NT2/D1 (cell line): ENCODE measurements at regions not wholly inside any gene's neighbourhood (a gene's known extent, or its start where the extent isn't known, plus 50 kb on each side); places are given as distances from the start of the nearest gene placed in this dataset.

Experiments
- DNase-seq: peaks from one replicate; pipeline ENCODE4 v3.0.0-alpha.2; 2011; ENCODE audit warnings: low read depth, low spot score
- H3K27me3 ChIP-seq: 2 replicates; pipeline ENCODE4 v1.6.0; 2011; ENCODE audit warnings: mild to moderate bottlenecking; ENCODE audit not compliant: insufficient read length, insufficient read depth
- H3K36me3 ChIP-seq: 2 replicates; pipeline ENCODE4 v1.6.1; 2011; ENCODE audit warnings: mild to moderate bottlenecking, low read length, mixed read lengths; ENCODE audit not compliant: insufficient read depth, insufficient read length
- H3K4me1 ChIP-seq: 2 replicates; pipeline ENCODE4 v1.5.1; 2011; ENCODE audit not compliant: insufficient read depth, insufficient read length
- H3K4me3 ChIP-seq: 2 replicates; pipeline ENCODE4 v1.5.1; 2011; ENCODE audit warnings: low read depth; ENCODE audit not compliant: insufficient read length
- H3K9ac ChIP-seq: 2 replicates; pipeline ENCODE4 v1.6.0; 2011; ENCODE audit warnings: low read depth; ENCODE audit not compliant: insufficient read length
- H3K9me3 ChIP-seq: 2 replicates; pipeline ENCODE4 v1.5.1; 2011; ENCODE audit warnings: mild to moderate bottlenecking, low read length; ENCODE audit not compliant: insufficient read depth
- SUZ12 ChIP-seq: IDR thresholded peaks from 2 replicates; pipeline ENCODE4 v1.6.1; 2011; ENCODE audit not compliant: insufficient read length, insufficient read depth; ENCODE audit errors: extremely low read depth
- YY1 ChIP-seq: IDR thresholded peaks from 2 replicates; pipeline ENCODE4 v1.6.1; 2011; ENCODE audit not compliant: insufficient read length, insufficient read depth
- ZNF274 ChIP-seq: IDR thresholded peaks from 2 replicates; pipeline ENCODE4 v1.6.1; 2011; ENCODE audit warnings: mild to moderate bottlenecking, low read depth, low read length

DNA sequence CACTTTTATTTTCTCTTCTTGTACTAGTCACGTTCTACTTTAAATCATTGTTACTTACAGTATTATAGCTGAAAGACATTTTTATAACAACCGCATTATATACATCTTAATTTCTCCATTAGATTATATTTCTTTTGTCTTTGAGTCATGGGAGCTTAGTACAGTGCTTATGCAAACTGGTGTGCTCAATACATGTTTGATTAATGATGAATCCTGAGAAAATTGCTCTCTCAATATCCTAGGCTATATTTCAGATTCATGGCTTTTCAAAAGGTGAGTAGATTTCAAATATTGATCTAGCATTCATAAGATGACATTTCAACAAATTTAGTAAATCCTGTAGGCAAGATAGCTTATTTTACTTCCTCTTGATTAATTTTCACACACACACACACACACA, 102.2 kb upstream of the FST start:
- H3K27me3 ChIP-seq = no peaks in the 10 kb centered on the region
- no peak overlapping the region for H3K4me3 ChIP-seq
- no peak for DNase-seq
- no peaks in the 10 kb centered on the region for H3K4me1 ChIP-seq
- no peaks in the 10 kb centered on the region for H3K36me3 ChIP-seq
- TF ChIP-seq SUZ12 (no peak), YY1 (no peak), ZNF274 (no peak)
- no peaks in the 10 kb centered on the region for H3K9me3 ChIP-seq
- H3K9ac ChIP-seq = no peak overlapping the region

GRCh38 chr5:53378590-53379247, 101.7 kb upstream of the FST start:
- Histone ChIP-seq H3K36me3 (no peaks in the 10 kb centered on the region), H3K27me3 (no peaks in the 10 kb centered on the region), H3K9me3 (no peaks in the 10 kb centered on the region), H3K4me3 (no peak overlapping the region), H3K9ac (no peak overlapping the region), H3K4me1 (no peaks in the 10 kb centered on the region)
- no peak for DNase-seq
- no peak for TF ChIP-seq ZNF274
- TF ChIP-seq YY1 = no peak
- no peak for TF ChIP-seq SUZ12

DNA sequence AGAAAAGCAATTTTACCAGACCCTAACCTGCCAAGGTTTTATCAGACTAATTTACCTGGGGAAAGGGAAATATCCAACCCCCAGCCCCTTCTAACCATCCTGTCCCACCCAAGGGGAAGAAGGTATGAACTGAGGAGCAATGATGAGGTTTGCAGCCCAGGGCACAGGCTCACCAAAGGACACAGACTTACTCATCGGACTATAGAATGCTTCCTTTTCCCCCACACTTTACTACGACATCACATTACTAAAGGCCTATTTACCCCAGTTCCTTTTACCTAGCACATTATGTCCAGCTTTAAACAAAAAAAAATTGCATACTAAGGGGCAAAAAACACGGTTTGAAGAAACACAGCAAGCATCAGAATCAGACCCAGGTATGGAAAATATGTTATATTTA, 94.1 kb upstream of the FST start:
- no peaks in the 10 kb centered on the region for H3K4me1 ChIP-seq

DNA sequence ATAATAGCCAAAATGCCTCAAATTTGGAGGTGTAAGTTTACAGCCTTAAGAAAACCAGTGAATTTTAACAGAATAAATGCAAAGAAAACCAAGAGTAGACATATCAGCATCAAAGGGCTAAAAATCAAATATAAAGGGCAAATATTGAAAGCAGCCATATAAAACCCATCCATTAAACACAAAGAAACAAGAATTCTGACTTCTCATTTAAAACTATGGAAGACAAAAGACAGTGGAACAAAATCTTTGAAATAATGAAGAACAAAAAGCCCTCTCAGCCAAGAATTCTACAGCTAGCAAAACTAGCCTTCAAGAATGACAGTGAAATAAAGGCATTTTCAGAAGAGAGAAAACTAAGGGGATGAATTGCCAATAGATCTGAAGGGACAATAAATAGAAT, 91.3 kb upstream of the FST start:
- H3K4me3 ChIP-seq = no peak overlapping the region
- no peaks in the 10 kb centered on the region for H3K27me3 ChIP-seq
- H3K4me1 ChIP-seq = no peaks in the 10 kb centered on the region
- peaks cover 11% of the 10 kb centered on the region; the same call in 1 of the 2 replicates for H3K9me3 ChIP-seq
- no peak for TF ChIP-seq YY1
- TF ChIP-seq SUZ12 = no peak
- TF ChIP-seq ZNF274 = no peak
- DNase-seq = no peak
- no peak overlapping the region for H3K9ac ChIP-seq
- no peaks in the 10 kb centered on the region for H3K36me3 ChIP-seq

More for the DNA sequence above, 94.1 kb upstream of the FST start:
- Histone ChIP-seq H3K36me3 (no peaks in the 10 kb centered on the region), H3K4me3 (no peak overlapping the region), H3K9me3 (peaks cover 11% of the 10 kb centered on the region; the same call in 1 of the 2 replicates), H3K27me3 (no peaks in the 10 kb centered on the region), H3K9ac (no peak overlapping the region)
- no peak for DNase-seq
- TF ChIP-seq ZNF274 (no peak), SUZ12 (no peak), YY1 (no peak)

GRCh38 chr5:53392073-53392472, 88.4 kb upstream of the FST start:
- H3K9ac ChIP-seq = no peak overlapping the region
- H3K27me3 ChIP-seq = no peaks in the 10 kb centered on the region
- H3K9me3 ChIP-seq = peaks cover 11% of the 10 kb centered on the region; the same call in 1 of the 2 replicates
- H3K4me3 ChIP-seq = no peak overlapping the region
- no peaks in the 10 kb centered on the region for H3K36me3 ChIP-seq
- TF ChIP-seq YY1 (no peak), SUZ12 (no peak), ZNF274 (no peak)
- no peaks in the 10 kb centered on the region for H3K4me1 ChIP-seq
- DNase-seq = no peak

DNA sequence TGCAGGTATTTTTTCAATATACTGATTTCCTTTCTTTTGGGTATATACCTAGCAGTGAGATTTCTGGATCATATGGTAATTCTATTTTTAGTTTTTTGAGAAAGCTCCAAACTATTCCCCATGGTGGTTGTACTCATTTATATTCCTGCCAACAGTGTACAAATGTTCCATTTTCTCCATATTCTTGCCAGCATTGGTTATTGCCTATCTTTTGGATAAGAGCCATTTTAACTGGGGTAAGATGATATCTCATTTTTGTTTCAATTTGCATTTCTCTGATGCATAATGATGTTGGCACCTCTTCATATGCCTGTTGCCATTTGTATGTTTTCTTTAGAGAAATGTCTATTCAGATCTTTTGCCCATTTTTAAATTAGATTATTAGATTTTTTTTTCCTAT, 85.6 kb upstream of the FST start:
- no peaks in the 10 kb centered on the region for H3K27me3 ChIP-seq
- no peak overlapping the region for H3K4me3 ChIP-seq
- H3K36me3 ChIP-seq = no peaks in the 10 kb centered on the region
- TF ChIP-seq YY1 (no peak), SUZ12 (no peak), ZNF274 (no peak)
- H3K9ac ChIP-seq = no peak overlapping the region
- no peak for DNase-seq
- no peaks in the 10 kb centered on the region for H3K9me3 ChIP-seq
- no peaks in the 10 kb centered on the region for H3K4me1 ChIP-seq

DNA sequence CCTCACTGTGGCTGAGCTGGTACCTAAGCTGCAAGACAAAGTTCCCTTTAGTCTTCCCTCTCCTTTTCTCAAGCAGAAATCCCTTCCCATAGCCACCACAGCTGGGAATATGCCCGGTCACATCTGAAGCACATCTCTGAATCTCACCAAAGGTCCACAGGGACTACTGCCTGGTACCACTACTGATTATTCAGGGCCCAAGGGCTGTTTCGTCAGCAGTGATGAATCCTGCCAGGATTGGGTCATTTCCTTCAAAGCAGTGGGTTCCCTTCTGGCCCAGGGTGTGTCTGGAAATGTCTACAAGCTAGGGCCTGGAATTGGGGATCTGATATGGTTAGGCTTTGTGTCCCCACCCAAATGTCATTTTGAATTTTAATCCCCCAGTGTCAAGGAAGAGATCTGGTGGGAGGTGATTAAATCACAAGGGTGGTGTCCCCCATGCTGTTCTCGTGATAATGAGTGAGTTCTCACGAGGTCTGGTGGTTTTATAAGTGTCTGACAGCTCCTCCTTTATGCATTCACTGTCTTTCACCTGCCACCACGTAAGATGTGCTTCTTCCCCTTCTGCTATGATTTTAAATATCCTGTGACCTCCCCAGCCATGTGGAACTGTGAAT, 83.2 kb upstream of the FST start:
- no peak overlapping the region for H3K4me3 ChIP-seq
- no peaks in the 10 kb centered on the region for H3K9me3 ChIP-seq
- no peaks in the 10 kb centered on the region for H3K27me3 ChIP-seq
- H3K36me3 ChIP-seq = no peaks in the 10 kb centered on the region
- H3K9ac ChIP-seq = no peak overlapping the region
- TF ChIP-seq YY1 (no peak), SUZ12 (no peak), ZNF274 (no peak)
- H3K4me1 ChIP-seq = no peaks in the 10 kb centered on the region
- no peak for DNase-seq
